CD4-positive, alpha-beta T cell treated with Interleukin-6 for 4 hours (primary cell): ENCODE measurements at regions not wholly inside any gene's neighbourhood (a gene's known extent, or its start where the extent isn't known, plus 50 kb on each side); places are given as distances from the start of the nearest gene placed in this dataset.
"Not testable (repeated sequence)": the region's sequence is repeated elsewhere in the genome, so short reads cannot be mapped to it uniquely, and the experiment has no call there.

Source experiments
- DNase-seq: peaks from one replicate; pipeline ENCODE4 v3.0.0-alpha.2; 2020; ENCODE audit warnings: mixed read lengths

- no peak for DNase-seq
Measured at GRCh38 chr2:56813490-56813889, 629.7 kb downstream of the CCDC85A start.

- DNase-seq, result no peak
Measured at GRCh38 chr2:56816666-56817065, 632.9 kb downstream of the CCDC85A start.

- no peak for DNase-seq
Measured at GRCh38 chr2:56831780-56832179, 648.0 kb downstream of the CCDC85A start.

- DNase-seq, result no peak
Measured at GRCh38 chr2:56834686-56835085, 650.9 kb downstream of the CCDC85A start.

- not testable (repeated sequence) for DNase-seq
Measured at GRCh38 chr2:56840009-56840408, 656.2 kb downstream of the CCDC85A start.

- no peak for DNase-seq
Measured at GRCh38 chr2:56860991-56861390, 677.2 kb downstream of the CCDC85A start.

- DNase-seq, result no peak
Measured at GRCh38 chr2:56871644-56872043, 687.9 kb downstream of the CCDC85A start.

GRCh38 chr2:56874717-56875116 lies 690.9 kb downstream of the CCDC85A start:
- DNase-seq, result no peak

GRCh38 chr2:56889738-56890137 lies 705.9 kb downstream of the CCDC85A start:
- DNase-seq, result no peak

GRCh38 chr2:56892382-56892781 lies 708.6 kb downstream of the CCDC85A start:
- no peak for DNase-seq

GRCh38 chr2:56898986-56899385 lies 715.2 kb downstream of the CCDC85A start:
- DNase-seq, result no peak

- no peak for DNase-seq
Measured at GRCh38 chr2:56912490-56912889, 728.7 kb downstream of the CCDC85A start.

- no peak for DNase-seq
Measured at GRCh38 chr2:56918790-56919189, 735.0 kb downstream of the CCDC85A start.

GRCh38 chr2:56933976-56934375 lies 750.2 kb downstream of the CCDC85A start:
- no peak for DNase-seq

GRCh38 chr2:56934866-56935265 lies 751.1 kb downstream of the CCDC85A start:
- no peak for DNase-seq

GRCh38 chr2:56940054-56940453 lies 756.3 kb downstream of the CCDC85A start:
- no peak for DNase-seq

- DNase-seq, result no peak
Measured at GRCh38 chr2:56952871-56953270, 769.1 kb downstream of the CCDC85A start.

- no peak for DNase-seq
Measured at GRCh38 chr2:56960581-56960980, 776.8 kb downstream of the CCDC85A start.

- no peak for DNase-seq
Measured at GRCh38 chr2:56962673-56963072, 778.9 kb downstream of the CCDC85A start.

GRCh38 chr2:56969513-56969912 lies 785.7 kb downstream of the CCDC85A start:
- DNase-seq, result no peak

- DNase-seq, result no peak
Measured at GRCh38 chr2:56971383-56971974, 787.7 kb downstream of the CCDC85A start.

- DNase-seq, result no peak
Measured at GRCh38 chr2:56981554-56981953, 797.8 kb downstream of the CCDC85A start.

- no peak for DNase-seq
Measured at GRCh38 chr2:56985609-56986008, 801.8 kb downstream of the CCDC85A start.

- no peak for DNase-seq
Measured at GRCh38 chr2:57022496-57022895, 838.7 kb downstream of the CCDC85A start.

- DNase-seq, result no peak
Measured at GRCh38 chr2:57044931-57045635, 861.3 kb downstream of the CCDC85A start.
